ENCODE measurements at regions not wholly inside any gene's neighbourhood (a gene's known extent, or its start where the extent isn't known, plus 50 kb on each side); places are given as distances from the start of the nearest gene placed in this dataset.

GRCh38 chr4:38365261-38365660 lies 298.7 kb upstream of the KLF3 start:
- no peak for TF ChIP-seq CTCF (IDR thresholded peaks at IDR 0.05; ENCODE audit: poor library complexity, severe bottlenecking)
- no peak for TF ChIP-seq SMC3 (conservative IDR thresholded peaks at IDR 0.05; ENCODE audit: poor library complexity)
- TF ChIP-seq TAF1 (IDR thresholded peaks at IDR 0.05; ENCODE audit: low read depth), result no peak
- no peak for TF ChIP-seq RAD21 (conservative IDR thresholded peaks at IDR 0.05)
- no peak for TF ChIP-seq REST (IDR thresholded peaks at IDR 0.05; ENCODE audit: borderline replicate concordance)
- no peak for TF ChIP-seq POLR2AphosphoS5 (IDR thresholded peaks at IDR 0.05)
- no peak for TF ChIP-seq EP300 (conservative IDR thresholded peaks at IDR 0.05; ENCODE audit: poor library complexity, severe bottlenecking)
- no peak for TF ChIP-seq MXI1 (conservative IDR thresholded peaks at IDR 0.05; ENCODE audit: poor library complexity, severe bottlenecking)
- no peak for TF ChIP-seq EZH2 (IDR thresholded peaks at IDR 0.05; ENCODE audit: borderline replicate concordance, insufficient read depth, low read length, poor library complexity, severe bottlenecking)
- Histone ChIP-seq H3K9ac (ENCODE audit: low read length) (no peak overlapping the region), H3K36me3 (ENCODE audit: insufficient read depth, low read length) (no peaks in the 10 kb centered on the region), H3K9me2 (ENCODE audit: insufficient read depth, low read length) (no peaks in the 10 kb centered on the region), H3F3A (ENCODE audit: insufficient read depth, low read length, poor library complexity, severe bottlenecking) (no peaks in the 10 kb centered on the region), H3K9me3 (ENCODE audit: low read length) (no peaks in the 10 kb centered on the region), H3K27ac (ENCODE audit: low read length) (no peak overlapping the region), H3K27me3 (ENCODE audit: insufficient read depth, low read depth, low read length) (no peaks in the 10 kb centered on the region), H3K79me2 (replicated peaks; ENCODE audit: insufficient read depth, low read length) (no peaks in the 10 kb centered on the region), H2AFZ (ENCODE audit: low read depth, low read length) (no peak overlapping the region), H3K4me2 (ENCODE audit: low read length) (no peak overlapping the region), H4K20me1 (ENCODE audit: insufficient read depth) (no peaks in the 10 kb centered on the region), H3K4me3 (ENCODE audit: low read length) (no peak overlapping the region)

GRCh38 chr4:38365748-38366310 lies 298.2 kb upstream of the KLF3 start:
- Histone ChIP-seq H3K4me3 (ENCODE audit: low read length) (no peak overlapping the region), H3K27me3 (ENCODE audit: insufficient read depth, low read depth, low read length) (no peaks in the 10 kb centered on the region), H3K9ac (ENCODE audit: low read length) (no peak overlapping the region), H3F3A (ENCODE audit: insufficient read depth, low read length, poor library complexity, severe bottlenecking) (no peaks in the 10 kb centered on the region), H3K27ac (ENCODE audit: low read length) (no peak overlapping the region), H2AFZ (ENCODE audit: low read depth, low read length) (no peak overlapping the region), H3K9me2 (ENCODE audit: insufficient read depth, low read length) (no peaks in the 10 kb centered on the region), H3K4me2 (ENCODE audit: low read length) (no peak overlapping the region), H3K79me2 (replicated peaks; ENCODE audit: insufficient read depth, low read length) (no peaks in the 10 kb centered on the region), H3K9me3 (ENCODE audit: low read length) (no peaks in the 10 kb centered on the region), H3K36me3 (ENCODE audit: insufficient read depth, low read length) (no peaks in the 10 kb centered on the region), H4K20me1 (ENCODE audit: insufficient read depth) (no peaks in the 10 kb centered on the region)
- TF ChIP-seq RAD21 (conservative IDR thresholded peaks at IDR 0.05) (no peak), SMC3 (conservative IDR thresholded peaks at IDR 0.05; ENCODE audit: poor library complexity) (no peak), TAF1 (IDR thresholded peaks at IDR 0.05; ENCODE audit: low read depth) (no peak), EP300 (conservative IDR thresholded peaks at IDR 0.05; ENCODE audit: poor library complexity, severe bottlenecking) (no peak), POLR2AphosphoS5 (IDR thresholded peaks at IDR 0.05) (no peak), CTCF (IDR thresholded peaks at IDR 0.05; ENCODE audit: poor library complexity, severe bottlenecking) (no peak), REST (IDR thresholded peaks at IDR 0.05; ENCODE audit: borderline replicate concordance) (no peak), EZH2 (IDR thresholded peaks at IDR 0.05; ENCODE audit: borderline replicate concordance, insufficient read depth, low read length, poor library complexity, severe bottlenecking) (no peak), MXI1 (conservative IDR thresholded peaks at IDR 0.05; ENCODE audit: poor library complexity, severe bottlenecking) (no peak)
